K562 (cell line): ENCODE measurements at regions not wholly inside any gene's neighbourhood (a gene's known extent, or its start where the extent isn't known, plus 50 kb on each side); places are given as distances from the start of the nearest gene placed in this dataset.

ENCODE experiments used
- ATAC-seq: fragments of 200-7000 bp; cut with Tn5 transposase; 3 replicates; pipeline ENCODE4 v1.9.1; 2020; ENCODE audit warnings: moderate library complexity
- BruUV-seq: library from RNA; stranded (reverse); fragments of 400-500 nt; replicated peaks from 2 replicates; lab custom pipeline; 2021; lab: Mats Ljungman, UMichigan
- CTCF ChIA-PET: fragments of 300-600 bp; formaldehyde crosslinking; extraction: SDS; loops from one replicate; lab custom pipeline; 2021; ENCODE audit warnings: low intra/inter-chr PET ratio; lab: Yijun Ruan, JAX
- POLR2A ChIA-PET: fragments of 300-600, 350-650 bp; sonication (Branson Sonifier 250); formaldehyde crosslinking; extraction: SDS; loops from one replicate; lab custom pipeline; 2021; ENCODE audit warnings: antibody characterized with exemption, inconsistent platforms; lab: Yijun Ruan, JAX
- DNase-seq, 4 experiments: peaks; one replicate each; pipeline versions ENCODE4 v3.0.0 to v3.0.0-alpha.2; 2011 to 2018; ENCODE audit warnings: low spot score in 3 of 4, mixed read lengths in 3 of 4; ENCODE audit errors: extremely low read depth in 1 of 4
- FAIRE-seq: peaks from 2 replicates; lab custom pipeline; 2011; peaks lifted over from hg19 to GRCh38; lab: Jason Lieb, UNC
- H2AFZ ChIP-seq: 2 replicates; pipeline ENCODE4 v1.6.0; 2011; ENCODE audit warnings: low read depth, low read length, control low read depth, inconsistent platforms
- H3K27ac ChIP-seq: fragments of 200-600 bp; 3 replicates; pipeline ENCODE4 v1.8.0; 2011; ENCODE audit warnings: low read depth, mild to moderate bottlenecking, control low read depth, inconsistent platforms, low read length, moderate library complexity, mixed read lengths; ENCODE audit errors: extremely low read depth
- H3K27me3 ChIP-seq, 2 experiments: fragments of 300-600 bp in 1 of 2; 2 replicates in 1 of 2; 3 replicates in 1 of 2; pipeline versions ENCODE4 v1.6.0 to v1.8.0; 2011; ENCODE audit warnings: inconsistent platforms in 2 of 2, low read length in 2 of 2, mild to moderate bottlenecking in 1 of 2, mixed read lengths in 1 of 2, moderate library complexity in 1 of 2; ENCODE audit not compliant: control insufficient read depth in 2 of 2, insufficient read depth in 2 of 2
- H3K36me3 ChIP-seq: fragments of 300-600 bp; 3 replicates; pipeline ENCODE4 v1.8.0; 2011; ENCODE audit warnings: mild to moderate bottlenecking, low read length, inconsistent platforms; ENCODE audit not compliant: control insufficient read depth, insufficient read depth
- H3K4me1 ChIP-seq, 2 experiments: fragments of 200-600 bp in 1 of 2; replicated peaks in 1 of 2; 2 replicates in 1 of 2; 3 replicates in 1 of 2; pipeline versions ENCODE4 v1.5.1 to v1.8.0; 2011; ENCODE audit warnings: inconsistent platforms in 2 of 2, low read length in 2 of 2, mild to moderate bottlenecking in 1 of 2, mixed read lengths in 1 of 2, moderate library complexity in 1 of 2; ENCODE audit not compliant: control insufficient read depth in 2 of 2, insufficient read depth in 2 of 2
- H3K4me2 ChIP-seq: 2 replicates; pipeline ENCODE4 v1.6.1; 2011; ENCODE audit warnings: low read length, control low read depth, inconsistent platforms, mixed read lengths; ENCODE audit not compliant: insufficient read depth
- H3K4me3 ChIP-seq: fragments of 200-600 bp; sonication (generic), shearing (Covaris generic); 2 replicates; pipeline ENCODE4 v1.5.1; 2016; ENCODE audit warnings: control low read depth, inconsistent platforms
- H3K79me2 ChIP-seq: fragments of 200-600 bp; 3 replicates; pipeline ENCODE4 v1.8.0; 2011; ENCODE audit warnings: low read length, inconsistent platforms; ENCODE audit not compliant: control insufficient read depth, insufficient read depth
- H3K9ac ChIP-seq, 2 experiments: 2 replicates each; pipeline versions ENCODE4 v1.6.0 to v1.6.1; 2011; ENCODE audit warnings: low read depth in 2 of 2, low read length in 2 of 2, control low read depth in 1 of 2, inconsistent platforms in 1 of 2, mild to moderate bottlenecking in 1 of 2, mixed read lengths in 1 of 2; ENCODE audit not compliant: insufficient read depth in 1 of 2
- H3K9me1 ChIP-seq: one replicate; pipeline ENCODE4 v1.6.0; 2011; ENCODE audit warnings: inconsistent platforms, mild to moderate bottlenecking, low read length, moderate library complexity; ENCODE audit not compliant: control insufficient read depth, insufficient read depth
- H3K9me3 ChIP-seq: replicated peaks from 2 replicates; pipeline ENCODE4 v1.5.1; 2011; ENCODE audit warnings: low read depth, low read length, inconsistent platforms; ENCODE audit not compliant: control insufficient read depth, insufficient read depth
- H4K20me1 ChIP-seq: replicated peaks from 2 replicates; pipeline ENCODE4 v1.6.1; 2011; ENCODE audit warnings: low read length, inconsistent platforms, mixed read lengths; ENCODE audit not compliant: control insufficient read depth, insufficient read depth
- ARID3A ChIP-seq: IDR thresholded peaks from 2 replicates; pipeline ENCODE4 v1.6.1; 2012; ENCODE audit warnings: low read depth, low read length, improper control_type of control experiment, borderline replicate concordance
- CREM ChIP-seq: IDR thresholded peaks from 2 replicates; pipeline ENCODE4 v1.6.1; 2014; ENCODE audit warnings: antibody characterized with exemption, low read depth
- HES1 ChIP-seq: fragments of 450-650 bp; IDR thresholded peaks from 2 replicates; pipeline ENCODE4 v1.6.1; 2016; ENCODE audit warnings: low read depth, mild to moderate bottlenecking, moderate library complexity
- MNT ChIP-seq, 2 experiments: fragments of 450-650 bp; conservative IDR thresholded peaks; 2 replicates each; pipeline ENCODE4 v1.6.1; 2017; ENCODE audit warnings: mild to moderate bottlenecking in 2 of 2, moderate library complexity in 2 of 2
- MXI1 ChIP-seq: IDR thresholded peaks from 2 replicates; pipeline ENCODE4 v1.6.1; 2011; ENCODE audit warnings: low read depth, mild to moderate bottlenecking, improper control_type of control experiment, low read length
- NELFE ChIP-seq: IDR thresholded peaks from 2 replicates; pipeline ENCODE4 v1.6.1; 2011; ENCODE audit warnings: mild to moderate bottlenecking; ENCODE audit not compliant: insufficient read depth, insufficient read length
- RBM14 ChIP-seq: fragments of 200-400 bp; formaldehyde crosslinking; IDR thresholded peaks from 2 replicates; pipeline ENCODE4 v1.6.1; 2018; ENCODE audit warnings: low read depth, mild to moderate bottlenecking, low read length, moderate library complexity, borderline replicate concordance; ENCODE audit not compliant: insufficient read depth
- STAT5B ChIP-seq: fragments of 250-450 bp; sonication (Bioruptor Pico); IDR thresholded peaks from 2 replicates; pipeline ENCODE4 v1.8.0; 2021; ENCODE audit warnings: mild to moderate bottlenecking, inconsistent platforms
- TARDBP ChIP-seq: fragments of 450-650 bp; IDR thresholded peaks from 2 replicates; pipeline ENCODE4 v1.6.1; 2016
- ZEB2 ChIP-seq: fragments of 450-650 bp; IDR thresholded peaks from 2 replicates; pipeline ENCODE4 v1.6.1; 2016
- ZNF146 ChIP-seq: IDR thresholded peaks from one replicate; pipeline ENCODE4 v1.6.1; 2018; ENCODE audit warnings: missing compliant biosample characterization; ENCODE audit not compliant: unreplicated experiment
- ZNF274 ChIP-seq: IDR thresholded peaks from 2 replicates; pipeline ENCODE4 v1.6.1; 2011; ENCODE audit warnings: low read depth, mild to moderate bottlenecking, low read length, moderate library complexity, borderline replicate concordance
- ZNF277 ChIP-seq: fragments of 250-450 bp; sonication (Bioruptor Pico); IDR thresholded peaks from 2 replicates; pipeline ENCODE4 v1.8.0; 2022; ENCODE audit warnings: inconsistent platforms, mild to moderate bottlenecking, moderate library complexity, borderline replicate concordance
- ZNF316 ChIP-seq: fragments of 450-650 bp; IDR thresholded peaks from 2 replicates; pipeline ENCODE4 v1.6.1; 2016
- WGBS: fragments of 100-300 bp; shearing (Covaris generic); methylation state at CpG from one replicate; pipeline ENCODE4 v1.1.6; 2016; ENCODE audit warnings: low coverage, mixed read lengths; ENCODE audit not compliant: insufficient coverage; ENCODE audit errors: missing lambda C conversion rate; 5-methylcytosine and 5-hydroxymethylcytosine counted together
- in situ Hi-C: fragments of 300-500 bp; cut with MboI; formaldehyde crosslinking; loops from 4 replicates; pipeline ENCODE4 v1.15.0; 2018; ENCODE audit warnings: inconsistent platforms, mixed read lengths
- intact Hi-C: fragments of 100-400 bp; cut with micrococcal nuclease; formaldehyde crosslinking; loops from 2 replicates; pipeline ENCODE4 v1.14.2; 2022

GRCh38 chr3:188088948-188089685 lies 64.8 kb upstream of the LPP start (continued):
- TF ChIP-seq MNT (conservative IDR thresholded peaks at IDR 0.05) (no peak), NELFE (no peak), ZNF146 (CRISPR knock-in tag) (no peak), ZNF274 (no peak), ZNF316 (no peak), CREM (no peak)

- FAIRE-seq, result no peak
- WGBS, result 0% methylated on average over 9 of the region's 10 CpGs
- TF ChIP-seq RBM14 (no peak), ZNF277 (CRISPR knock-in tag) (no peak), TARDBP (no peak), ZNF316 (no peak), ZEB2 (no peak), STAT5B (CRISPR knock-in tag) (no peak), HES1 (no peak), ARID3A (no peak), MXI1 (no peak)
Observed at GRCh38 chr3:188090620-188091309, 63.2 kb upstream of the LPP start.

More at GRCh38 chr3:188090620-188091309, 63.2 kb upstream of the LPP start:
- DNase-seq (no peak), ATAC-seq (no peak)
- H2AFZ ChIP-seq, result no peak overlapping the region
- no TSS peak for BruUV-seq
- no peak overlapping the region for H3K4me3 ChIP-seq
- no peaks in the 10 kb centered on the region for H4K20me1 ChIP-seq
- no peaks in the 10 kb centered on the region for H3K4me1 ChIP-seq
- H3K27ac ChIP-seq, result no peak overlapping the region
- no peaks in the 10 kb centered on the region for H3K79me2 ChIP-seq
- no peaks in the 10 kb centered on the region for H3K9me1 ChIP-seq
- no peaks in the 10 kb centered on the region for H3K27me3 ChIP-seq
- intact Hi-C loops, result no loop called here
- no peak overlapping the region for H3K9ac ChIP-seq
- no peaks in the 10 kb centered on the region for H3K9me3 ChIP-seq
- ChIA-PET CTCF (no interaction called here), POLR2A (no interaction called here)
- H3K36me3 ChIP-seq, result no peaks in the 10 kb centered on the region
- no peak overlapping the region for H3K4me2 ChIP-seq
- in situ Hi-C loops, result no loop called here
